Mesenteric fat pad (tissue), 1 donor: ENCODE measurements at regions not wholly inside any gene's neighbourhood (a gene's known extent, or its start where the extent isn't known, plus 50 kb on each side); places are given as distances from the start of the nearest gene placed in this dataset.

Experiments used
- DNase-seq: peaks from one replicate; pipeline ENCODE4 v3.0.0-alpha.2; 2020; ENCODE audit warnings: low spot score
- donor health status: DM: yes; HTN: yes; CAD: no.

- no peak for DNase-seq
Measured at GRCh38 chr22:48353116-48353947, 1474.3 kb downstream of the BRD1 start.

- no peak for DNase-seq
Measured at GRCh38 chr22:48352086-48352911, 1475.4 kb downstream of the BRD1 start.

DNA sequence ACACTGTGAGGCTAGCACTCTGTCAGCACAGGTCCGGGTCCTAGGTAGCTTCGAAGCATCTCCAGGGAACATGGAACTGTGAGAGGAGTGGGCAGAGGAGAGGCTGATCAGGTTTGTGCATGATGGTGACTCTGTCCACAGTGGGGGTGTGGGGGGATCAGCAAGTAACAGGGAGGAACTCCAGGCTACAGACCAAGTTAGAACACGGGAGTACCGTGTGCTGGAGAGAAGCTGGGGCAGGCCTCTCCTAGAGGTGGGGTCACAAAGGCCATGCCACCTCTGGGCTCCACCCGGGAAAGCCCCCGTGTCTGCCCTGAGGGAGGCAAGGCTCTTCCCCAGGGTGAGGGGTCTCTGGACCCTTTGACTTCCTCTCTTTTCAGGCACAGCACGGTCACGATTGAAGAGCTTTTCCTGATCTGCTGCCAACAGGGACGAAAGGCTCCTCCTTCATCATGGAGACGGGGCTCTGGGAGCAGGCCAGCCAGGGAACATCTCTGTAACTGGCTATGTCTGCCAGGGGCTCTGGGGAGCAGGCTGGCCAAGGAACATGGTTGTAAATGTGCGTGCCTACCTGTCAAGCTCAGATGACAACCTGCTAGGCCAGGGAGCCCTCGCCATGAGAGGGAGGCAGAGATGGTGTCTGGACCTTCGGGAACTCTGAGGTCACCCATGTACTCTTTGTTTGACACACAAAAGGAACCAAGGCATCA is 1476.1 kb downstream of the BRD1 start:
- DNase-seq, result no peak

DNA sequence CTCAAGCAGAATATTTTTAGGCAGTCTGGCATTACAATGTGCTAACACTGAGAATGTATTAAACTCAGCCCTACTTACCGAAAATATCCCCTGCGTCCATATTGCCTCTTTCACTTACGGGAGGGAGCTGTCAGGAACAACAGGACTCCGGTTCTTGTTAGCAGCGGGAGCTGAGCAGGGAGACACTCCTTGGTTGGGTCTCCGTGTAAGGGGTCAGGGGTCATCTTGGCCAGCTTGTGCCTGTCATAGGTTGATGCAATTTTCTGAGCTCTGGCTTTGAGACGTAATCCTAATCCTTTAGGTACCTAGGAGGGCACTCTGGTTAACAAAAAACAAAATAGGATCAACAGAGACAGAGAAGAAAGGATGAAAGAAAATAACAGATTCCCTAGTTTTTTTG is 1477.2 kb downstream of the BRD1 start:
- DNase-seq, result no peak

DNA sequence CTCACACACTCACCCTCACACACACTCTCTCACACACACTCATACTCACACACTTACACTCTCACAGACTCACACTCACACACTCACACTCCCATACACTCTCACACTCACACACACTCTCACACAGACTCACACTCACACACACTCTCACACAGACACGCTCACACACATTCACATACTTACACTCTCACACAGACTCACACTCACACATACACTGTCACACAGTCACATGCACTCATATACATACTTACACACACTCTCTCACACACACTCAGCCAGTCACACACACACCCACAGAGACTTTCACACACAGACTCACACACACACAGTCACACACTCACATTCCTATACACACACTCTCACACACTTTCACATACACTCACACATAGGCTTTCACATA is 1478.8 kb downstream of the BRD1 start:
- DNase-seq, result no peak

DNA sequence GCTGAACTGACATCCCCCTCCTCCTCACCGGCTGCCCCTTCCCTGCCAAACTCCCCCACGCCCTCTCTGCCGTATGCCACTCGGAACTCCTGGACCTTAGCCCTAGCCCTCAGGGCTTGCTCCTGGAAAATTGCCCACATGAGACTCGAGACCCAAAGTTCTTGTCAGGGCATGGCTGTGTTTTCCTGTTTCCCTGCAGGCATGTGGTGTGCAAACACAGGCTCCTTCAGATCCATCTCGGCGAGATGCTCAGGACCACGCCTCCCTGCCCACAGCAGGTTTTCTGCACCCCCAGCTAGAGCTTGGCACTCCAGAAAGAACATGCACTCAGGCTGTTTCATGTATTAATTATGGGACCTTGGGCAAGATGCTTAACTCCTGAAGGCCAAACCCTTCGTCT is 1480.4 kb downstream of the BRD1 start:
- no peak for DNase-seq

DNA sequence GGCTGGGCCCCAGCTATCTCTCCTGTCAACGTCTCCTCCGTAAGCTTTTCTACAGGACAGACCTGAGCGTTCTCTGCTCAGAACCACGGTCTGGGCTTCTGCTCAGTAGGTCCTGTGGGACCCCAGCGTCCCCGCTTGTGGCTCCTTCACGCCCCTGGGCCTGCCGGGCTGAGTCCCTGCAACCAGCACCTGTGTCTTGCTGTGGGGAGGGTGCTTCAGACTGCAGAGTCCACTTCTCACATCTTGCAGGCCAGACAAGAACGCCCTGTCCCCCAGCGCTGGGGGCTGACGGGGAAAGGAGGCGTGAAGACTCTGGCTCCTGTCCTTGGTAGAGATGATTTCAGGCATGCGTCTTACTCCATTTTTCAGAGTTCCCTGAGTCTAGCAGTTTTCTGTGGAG is 1480.8 kb downstream of the BRD1 start:
- DNase-seq, result no peak

DNA sequence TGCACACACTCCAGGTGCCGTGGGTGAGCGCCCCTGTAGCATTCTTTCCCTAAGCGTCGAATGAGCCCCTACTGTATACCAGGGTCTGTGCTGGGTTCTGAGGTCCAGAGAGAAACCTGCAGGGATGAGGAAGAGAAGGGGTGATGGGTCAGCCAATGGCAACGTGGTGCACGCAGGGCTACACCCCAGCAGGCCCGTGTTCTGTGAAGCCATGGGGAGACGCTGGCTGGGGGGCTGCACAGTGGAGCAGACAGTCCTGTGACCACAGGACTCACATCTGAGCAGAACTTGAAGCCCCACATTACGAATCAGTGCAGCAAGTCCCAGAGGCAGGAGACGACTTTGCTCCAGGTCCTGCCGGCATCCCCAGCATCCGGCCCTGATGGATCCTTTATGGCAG is 1481.4 kb downstream of the BRD1 start:
- DNase-seq, result no peak

DNA sequence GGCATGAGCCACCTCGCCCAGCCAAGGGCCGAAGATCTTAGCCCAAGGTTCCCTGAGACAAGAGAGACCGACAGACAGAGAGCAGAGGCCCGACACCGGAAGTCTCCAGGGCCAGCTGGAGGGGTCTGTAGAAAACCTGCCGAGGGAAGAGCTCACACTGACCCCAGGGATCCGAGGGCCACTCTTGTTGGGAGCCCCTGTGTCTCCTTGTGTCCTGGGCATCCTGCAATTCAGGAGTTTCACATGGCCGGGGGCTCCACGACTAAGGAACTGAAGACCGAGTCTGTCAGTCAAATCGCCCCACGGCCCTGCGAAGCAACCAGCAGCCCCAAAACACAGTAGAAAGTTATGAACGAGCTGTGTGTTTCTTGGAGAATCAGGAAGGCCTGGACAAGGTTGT is 1482.0 kb downstream of the BRD1 start:
- DNase-seq, result no peak

DNA sequence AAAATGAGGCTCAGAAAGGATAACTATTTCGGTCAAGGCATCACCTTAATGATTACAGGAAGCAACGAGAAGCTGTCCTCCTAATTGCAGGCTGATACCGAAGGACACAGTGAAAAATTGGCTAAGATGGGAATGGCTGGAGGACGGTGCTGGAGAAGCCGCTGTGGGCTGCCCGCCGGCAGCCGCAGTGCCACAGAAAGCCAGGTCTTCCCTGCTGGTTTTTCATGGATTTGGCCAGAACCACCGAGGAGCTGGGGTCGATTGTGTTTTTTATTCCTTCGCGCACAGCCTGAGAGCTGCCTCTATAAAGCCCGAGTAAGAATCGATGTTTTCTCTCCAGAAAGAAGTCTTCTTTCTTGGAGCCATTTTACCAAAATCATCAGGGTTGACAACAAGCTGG is 1484.2 kb downstream of the BRD1 start:
- no peak for DNase-seq

GRCh38 chr22:48342732-48343131 is 1484.9 kb downstream of the BRD1 start:
- DNase-seq, result no peak

- no peak for DNase-seq
Measured at GRCh38 chr22:48342016-48342415, 1485.7 kb downstream of the BRD1 start.

- no peak for DNase-seq
Measured at GRCh38 chr22:48340727-48341709, 1486.7 kb downstream of the BRD1 start.

DNA sequence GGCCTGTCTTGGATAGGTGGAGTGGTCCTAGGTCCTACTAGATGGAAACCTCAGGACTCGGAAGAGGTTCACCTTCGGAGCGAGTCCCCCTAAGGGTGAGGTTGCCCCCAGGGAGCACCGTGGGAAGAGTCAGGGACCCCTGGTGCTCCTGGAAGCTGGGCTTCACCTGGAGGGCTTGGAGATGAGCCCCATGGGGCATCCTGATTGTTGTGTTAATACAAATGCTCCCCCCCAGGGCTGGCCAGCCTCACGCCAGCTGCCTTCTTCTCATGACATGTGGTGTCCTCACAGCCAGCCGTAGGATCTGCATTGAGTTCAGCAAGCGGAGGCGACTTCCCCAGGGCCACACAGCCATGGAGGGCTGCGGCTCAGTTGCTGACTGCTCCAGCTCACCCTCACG is 1487.5 kb downstream of the BRD1 start:
- DNase-seq, result no peak

DNA sequence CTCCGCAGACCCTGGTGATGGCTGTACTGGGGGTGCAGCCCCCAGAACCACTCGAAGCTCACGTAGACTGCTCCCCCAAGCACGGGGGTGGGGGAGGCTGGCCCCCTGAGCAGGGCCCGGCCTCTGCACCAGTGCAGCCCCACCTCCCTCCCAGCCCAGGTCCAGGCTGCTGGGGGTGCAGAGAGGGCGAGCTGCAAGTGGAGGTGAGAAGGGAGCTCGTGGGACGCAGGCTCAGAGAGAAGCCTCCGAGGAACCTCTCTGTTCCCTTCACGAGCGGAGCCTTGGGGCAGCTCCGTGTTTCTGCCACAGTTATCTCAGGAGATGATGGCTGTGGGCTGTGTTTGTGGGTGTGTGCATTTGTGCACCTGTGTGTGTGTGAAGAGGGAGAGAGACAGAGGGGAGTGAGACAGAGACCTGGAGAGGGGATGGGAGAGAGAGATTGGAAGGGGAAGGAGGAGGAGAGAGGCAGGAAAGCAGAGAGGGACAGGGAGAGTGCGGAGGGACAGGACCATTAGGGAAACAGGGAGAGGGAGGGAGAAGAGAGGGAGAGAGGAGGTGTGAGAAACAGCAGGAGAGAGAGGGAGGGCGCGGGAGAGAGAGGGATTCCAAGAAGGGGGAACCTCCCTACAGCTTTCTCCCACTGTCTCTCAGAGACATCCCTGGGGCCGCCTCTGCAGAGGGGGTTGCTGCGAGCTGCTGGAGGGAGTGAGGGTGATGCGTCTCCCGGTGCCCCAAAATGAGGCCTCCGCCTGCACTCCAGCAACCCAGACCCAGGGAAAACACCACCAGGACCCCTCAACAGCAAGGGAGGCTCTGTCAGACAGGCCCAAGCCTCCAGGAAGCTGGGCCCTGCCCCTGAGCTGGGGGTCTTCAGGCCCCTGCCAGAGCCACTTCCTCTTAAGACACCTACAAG is 1488.6 kb downstream of the BRD1 start:
- no peak for DNase-seq

- no peak for DNase-seq
Measured at GRCh38 chr22:48337957-48338792, 1489.5 kb downstream of the BRD1 start.

DNA sequence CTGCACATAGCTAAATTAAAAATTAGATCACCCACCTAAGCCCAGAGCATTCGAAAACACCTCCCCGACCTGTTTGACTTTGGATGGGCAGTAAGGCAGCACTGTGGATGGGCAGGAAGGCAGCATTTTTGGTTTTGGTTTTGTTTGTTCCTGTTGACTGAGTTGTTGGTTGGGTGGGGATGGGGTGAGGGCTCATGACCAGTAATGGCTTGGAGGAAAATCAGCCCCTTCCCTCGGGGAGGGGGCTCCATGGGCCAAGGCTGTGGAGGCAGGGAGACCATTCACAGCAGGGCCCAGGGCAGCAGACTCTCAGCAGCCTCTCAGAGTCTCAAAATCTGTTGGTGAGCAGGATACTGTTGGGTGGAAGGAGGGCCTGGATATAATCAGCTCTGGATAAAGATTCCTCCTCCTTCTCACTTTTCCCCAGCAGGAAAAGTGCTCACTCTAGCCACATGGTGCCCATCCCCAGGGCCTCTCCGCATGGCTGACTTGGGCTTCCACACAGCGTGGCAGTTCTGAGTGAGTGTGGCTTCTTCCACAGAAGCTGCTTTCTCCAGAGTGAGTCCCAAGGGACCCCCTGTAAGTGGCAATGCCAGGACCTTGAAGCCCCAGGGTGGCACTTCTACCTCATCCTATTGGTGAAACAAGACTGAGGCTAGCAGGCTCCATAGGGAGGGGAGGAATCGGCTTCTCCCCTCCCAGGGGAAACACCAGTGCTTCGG is 1491.2 kb downstream of the BRD1 start:
- DNase-seq, result peak; percentile 49
